ENCODE measurements at regions not wholly inside any gene's neighbourhood (a gene's known extent, or its start where the extent isn't known, plus 50 kb on each side); places are given as distances from the start of the nearest gene placed in this dataset.

DNA sequence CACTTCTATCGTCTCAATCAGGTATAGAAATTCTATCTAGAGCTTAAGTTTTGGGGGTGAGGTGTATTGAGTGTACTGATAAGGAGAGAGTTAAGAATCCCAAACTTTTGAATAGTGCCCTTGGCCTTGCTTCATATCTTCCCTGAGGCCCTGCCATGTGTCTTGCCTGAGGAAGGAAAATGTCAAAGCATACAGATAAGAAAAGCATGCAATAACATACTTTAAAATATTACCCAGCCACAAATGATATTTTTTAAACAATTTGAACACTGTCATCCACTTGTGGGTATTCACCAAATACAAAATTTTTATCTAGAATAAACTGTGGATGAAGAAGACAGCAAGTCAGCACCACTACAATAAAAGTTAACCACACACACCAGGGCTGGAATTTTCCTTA, 631.0 kb upstream of the ALCAM start:
- no peaks in the 10 kb centered on the region for H3K36me3 ChIP-seq (ENCODE audit: control insufficient read depth, insufficient read depth, low read length)
- no peaks in the 10 kb centered on the region for H3K9me3 ChIP-seq (ENCODE audit: control insufficient read depth, insufficient read depth, low read depth, low read length)
- no peak overlapping the region for H3K4me3 ChIP-seq (ENCODE audit: low read depth, low read length)

GRCh38 chr3:104738271-104738670, 628.4 kb upstream of the ALCAM start:
- Histone ChIP-seq H3K4me1 (ENCODE audit: control insufficient read depth, insufficient read depth, low read length) (no peaks in the 10 kb centered on the region), H3K4me3 (ENCODE audit: low read depth, low read length) (no peak overlapping the region), H3K36me3 (ENCODE audit: control insufficient read depth, insufficient read depth, low read length) (no peaks in the 10 kb centered on the region), H3K27me3 (ENCODE audit: control insufficient read depth, insufficient read depth, low read length) (no peaks in the 10 kb centered on the region), H3K9me3 (ENCODE audit: control insufficient read depth, insufficient read depth, low read depth, low read length) (no peaks in the 10 kb centered on the region), H3K9ac (ENCODE audit: low read length) (no peak overlapping the region), H3K27ac (ENCODE audit: low read depth, low read length) (no peak overlapping the region)

More for the DNA sequence above, 631.0 kb upstream of the ALCAM start:
- Histone ChIP-seq H3K9ac (ENCODE audit: low read length) (no peak overlapping the region), H3K4me1 (ENCODE audit: control insufficient read depth, insufficient read depth, low read length) (no peaks in the 10 kb centered on the region), H3K27me3 (ENCODE audit: control insufficient read depth, insufficient read depth, low read length) (no peaks in the 10 kb centered on the region), H3K27ac (ENCODE audit: low read depth, low read length) (no peak overlapping the region)

DNA sequence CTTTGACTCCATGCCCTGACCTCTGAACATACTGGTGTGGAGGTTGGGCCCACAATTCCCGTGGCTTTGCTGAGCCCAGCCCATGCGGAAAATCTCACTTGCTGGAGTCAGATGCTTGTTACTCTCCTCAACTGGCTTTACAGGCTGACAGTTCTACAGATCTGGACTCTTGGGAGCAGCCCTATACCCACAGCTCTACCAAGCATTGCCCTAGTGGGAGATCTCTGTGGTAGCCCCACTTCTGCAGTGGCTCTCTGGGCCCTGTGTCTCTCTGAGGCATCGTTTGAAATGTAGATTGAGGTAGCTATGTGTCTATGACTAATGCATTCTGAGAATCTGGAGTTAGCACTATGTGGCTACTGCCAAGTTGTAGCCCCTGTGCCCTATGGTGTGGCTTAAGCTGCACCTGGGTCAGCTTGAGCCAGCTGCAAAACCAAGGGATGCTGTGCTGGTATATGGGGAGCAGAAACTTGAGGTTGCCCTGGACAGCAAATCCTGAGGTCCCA, 625.8 kb upstream of the ALCAM start:
- Histone ChIP-seq H3K36me3 (ENCODE audit: control insufficient read depth, insufficient read depth, low read length) (no peaks in the 10 kb centered on the region), H3K4me3 (ENCODE audit: low read depth, low read length) (no peak overlapping the region), H3K4me1 (ENCODE audit: control insufficient read depth, insufficient read depth, low read length) (no peaks in the 10 kb centered on the region), H3K9ac (ENCODE audit: low read length) (no peak overlapping the region), H3K27me3 (ENCODE audit: control insufficient read depth, insufficient read depth, low read length) (no peaks in the 10 kb centered on the region), H3K27ac (ENCODE audit: low read depth, low read length) (no peak overlapping the region), H3K9me3 (ENCODE audit: control insufficient read depth, insufficient read depth, low read depth, low read length) (no peaks in the 10 kb centered on the region)

GRCh38 chr3:104742044-104742443, 624.7 kb upstream of the ALCAM start:
- Histone ChIP-seq H3K4me1 (ENCODE audit: control insufficient read depth, insufficient read depth, low read length) (no peaks in the 10 kb centered on the region), H3K9me3 (ENCODE audit: control insufficient read depth, insufficient read depth, low read depth, low read length) (no peaks in the 10 kb centered on the region), H3K4me3 (ENCODE audit: low read depth, low read length) (no peak overlapping the region), H3K36me3 (ENCODE audit: control insufficient read depth, insufficient read depth, low read length) (no peaks in the 10 kb centered on the region), H3K9ac (ENCODE audit: low read length) (no peak overlapping the region), H3K27me3 (ENCODE audit: control insufficient read depth, insufficient read depth, low read length) (no peaks in the 10 kb centered on the region), H3K27ac (ENCODE audit: low read depth, low read length) (no peak overlapping the region)

- no peaks in the 10 kb centered on the region for H3K9me3 ChIP-seq (ENCODE audit: control insufficient read depth, insufficient read depth, low read depth, low read length)
- no peaks in the 10 kb centered on the region for H3K36me3 ChIP-seq (ENCODE audit: control insufficient read depth, insufficient read depth, low read length)
- no peak overlapping the region for H3K4me3 ChIP-seq (ENCODE audit: low read depth, low read length)
- no peak overlapping the region for H3K9ac ChIP-seq (ENCODE audit: low read length)
- H3K27ac ChIP-seq (ENCODE audit: low read depth, low read length) = no peak overlapping the region
- no peaks in the 10 kb centered on the region for H3K27me3 ChIP-seq (ENCODE audit: control insufficient read depth, insufficient read depth, low read length)
- no peaks in the 10 kb centered on the region for H3K4me1 ChIP-seq (ENCODE audit: control insufficient read depth, insufficient read depth, low read length)
These were observed 621.4 kb upstream of the ALCAM start for GRCh38 chr3:104745313-104745712.

- Histone ChIP-seq H3K27ac (ENCODE audit: low read depth, low read length) (no peak overlapping the region), H3K4me3 (ENCODE audit: low read depth, low read length) (no peak overlapping the region), H3K27me3 (ENCODE audit: control insufficient read depth, insufficient read depth, low read length) (no peaks in the 10 kb centered on the region), H3K36me3 (ENCODE audit: control insufficient read depth, insufficient read depth, low read length) (no peaks in the 10 kb centered on the region), H3K9ac (ENCODE audit: low read length) (no peak overlapping the region), H3K4me1 (ENCODE audit: control insufficient read depth, insufficient read depth, low read length) (no peaks in the 10 kb centered on the region), H3K9me3 (ENCODE audit: control insufficient read depth, insufficient read depth, low read depth, low read length) (no peaks in the 10 kb centered on the region)
These were observed 620.7 kb upstream of the ALCAM start for GRCh38 chr3:104746056-104746455.

DNA sequence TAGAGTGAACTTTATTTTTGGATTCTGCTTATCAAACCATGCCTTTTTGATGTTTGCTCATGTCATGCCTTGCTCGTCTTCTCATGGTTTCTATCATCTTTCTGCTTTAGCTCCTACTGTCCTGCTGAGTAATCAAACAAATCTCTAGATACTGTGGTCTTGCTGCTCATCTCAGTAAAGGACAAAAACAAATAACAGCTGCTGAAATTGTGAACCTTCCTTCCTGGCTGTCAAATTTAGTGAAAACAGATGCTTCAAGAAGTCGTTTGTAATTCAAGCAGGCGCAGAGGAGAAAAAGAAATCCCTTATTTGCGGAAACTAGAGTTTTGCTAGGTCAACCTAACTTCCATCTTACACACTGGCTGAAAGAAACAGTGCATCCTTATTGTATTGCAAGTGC, 616.1 kb upstream of the ALCAM start:
- H3K4me3 ChIP-seq (ENCODE audit: low read depth, low read length) = no peak overlapping the region
- no peak overlapping the region for H3K9ac ChIP-seq (ENCODE audit: low read length)
- H3K4me1 ChIP-seq (ENCODE audit: control insufficient read depth, insufficient read depth, low read length) = no peaks in the 10 kb centered on the region
- no peak overlapping the region for H3K27ac ChIP-seq (ENCODE audit: low read depth, low read length)
- H3K36me3 ChIP-seq (ENCODE audit: control insufficient read depth, insufficient read depth, low read length) = no peaks in the 10 kb centered on the region
- H3K9me3 ChIP-seq (ENCODE audit: control insufficient read depth, insufficient read depth, low read depth, low read length) = no peaks in the 10 kb centered on the region
- no peaks in the 10 kb centered on the region for H3K27me3 ChIP-seq (ENCODE audit: control insufficient read depth, insufficient read depth, low read length)

GRCh38 chr3:104755791-104756190, 610.9 kb upstream of the ALCAM start:
- no peaks in the 10 kb centered on the region for H3K4me1 ChIP-seq (ENCODE audit: control insufficient read depth, insufficient read depth, low read length)
- H3K36me3 ChIP-seq (ENCODE audit: control insufficient read depth, insufficient read depth, low read length) = no peaks in the 10 kb centered on the region
- H3K9me3 ChIP-seq (ENCODE audit: control insufficient read depth, insufficient read depth, low read depth, low read length) = no peaks in the 10 kb centered on the region
- H3K27ac ChIP-seq (ENCODE audit: low read depth, low read length) = no peak overlapping the region
- H3K9ac ChIP-seq (ENCODE audit: low read length) = no peak overlapping the region
- no peaks in the 10 kb centered on the region for H3K27me3 ChIP-seq (ENCODE audit: control insufficient read depth, insufficient read depth, low read length)
- H3K4me3 ChIP-seq (ENCODE audit: low read depth, low read length) = no peak overlapping the region

DNA sequence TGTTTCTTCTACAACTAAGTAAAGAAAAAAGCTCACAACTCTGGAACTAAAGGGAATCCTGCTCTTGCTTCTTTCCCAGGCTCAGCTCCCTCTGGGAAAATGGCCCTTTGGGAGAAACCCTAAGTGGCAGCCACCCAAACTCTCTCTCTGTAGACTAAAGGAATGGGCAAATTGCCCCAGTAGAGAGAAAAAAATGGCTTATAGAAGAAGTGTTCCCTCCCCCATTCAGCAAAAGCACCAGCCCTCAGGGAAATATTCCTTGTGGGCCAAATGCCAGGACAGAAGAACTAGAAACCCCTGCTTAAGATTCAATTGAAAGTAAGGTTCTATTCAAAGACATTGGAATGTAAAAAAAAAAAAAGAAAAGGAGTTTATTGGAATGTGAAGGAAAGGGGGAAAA, 603.7 kb upstream of the ALCAM start:
- H3K27ac ChIP-seq (ENCODE audit: low read depth, low read length) = peak overlapping the region; percentile 33; the same call in 1 of the 2 replicates
- H3K9me3 ChIP-seq (ENCODE audit: control insufficient read depth, insufficient read depth, low read depth, low read length) = no peaks in the 10 kb centered on the region
- H3K36me3 ChIP-seq (ENCODE audit: control insufficient read depth, insufficient read depth, low read length) = no peaks in the 10 kb centered on the region
- no peak overlapping the region for H3K9ac ChIP-seq (ENCODE audit: low read length)
- H3K4me3 ChIP-seq (ENCODE audit: low read depth, low read length) = no peak overlapping the region
- no peaks in the 10 kb centered on the region for H3K4me1 ChIP-seq (ENCODE audit: control insufficient read depth, insufficient read depth, low read length)
- no peaks in the 10 kb centered on the region for H3K27me3 ChIP-seq (ENCODE audit: control insufficient read depth, insufficient read depth, low read length)

GRCh38 chr3:104764496-104764895, 602.2 kb upstream of the ALCAM start:
- no peaks in the 10 kb centered on the region for H3K36me3 ChIP-seq (ENCODE audit: control insufficient read depth, insufficient read depth, low read length)
- H3K4me3 ChIP-seq (ENCODE audit: low read depth, low read length) = no peak overlapping the region
- no peak overlapping the region for H3K27ac ChIP-seq (ENCODE audit: low read depth, low read length)
- no peak overlapping the region for H3K9ac ChIP-seq (ENCODE audit: low read length)
- H3K4me1 ChIP-seq (ENCODE audit: control insufficient read depth, insufficient read depth, low read length) = no peaks in the 10 kb centered on the region
- H3K27me3 ChIP-seq (ENCODE audit: control insufficient read depth, insufficient read depth, low read length) = no peaks in the 10 kb centered on the region
- H3K9me3 ChIP-seq (ENCODE audit: control insufficient read depth, insufficient read depth, low read depth, low read length) = no peaks in the 10 kb centered on the region

- Histone ChIP-seq H3K4me1 (ENCODE audit: control insufficient read depth, insufficient read depth, low read length) (no peaks in the 10 kb centered on the region), H3K27ac (ENCODE audit: low read depth, low read length) (no peak overlapping the region)
These were observed 597.8 kb upstream of the ALCAM start for GRCh38 chr3:104768886-104769285.

DNA sequence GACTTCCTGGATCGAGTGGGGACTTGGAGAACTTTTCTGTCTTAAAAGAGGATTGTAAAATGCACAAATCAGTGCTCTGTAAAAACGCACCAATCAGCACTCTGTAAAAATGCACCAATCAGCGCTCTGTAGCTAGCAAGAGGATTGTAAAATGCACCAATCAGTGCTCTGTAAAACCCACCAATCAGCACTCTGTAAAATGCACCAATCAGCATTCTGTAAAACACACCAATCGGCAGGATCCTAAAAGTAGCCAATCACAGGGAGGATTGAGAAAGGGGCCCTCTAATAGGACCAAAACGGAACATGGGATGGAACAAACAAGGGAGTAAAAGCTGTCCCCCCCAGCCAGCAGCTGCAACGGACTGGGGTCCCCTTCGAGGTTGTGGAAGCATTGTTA, 587.4 kb upstream of the ALCAM start:
- no peak overlapping the region for H3K27ac ChIP-seq (ENCODE audit: low read depth, low read length)
- H3K4me3 ChIP-seq (ENCODE audit: low read depth, low read length) = no peak overlapping the region
- H3K27me3 ChIP-seq (ENCODE audit: control insufficient read depth, insufficient read depth, low read length) = no peaks in the 10 kb centered on the region
- H3K9ac ChIP-seq (ENCODE audit: low read length) = no peak overlapping the region
- H3K4me1 ChIP-seq (ENCODE audit: control insufficient read depth, insufficient read depth, low read length) = no peaks in the 10 kb centered on the region
- no peaks in the 10 kb centered on the region for H3K36me3 ChIP-seq (ENCODE audit: control insufficient read depth, insufficient read depth, low read length)
- peaks cover 3% of the 10 kb centered on the region; the same call in 1 of the 2 replicates for H3K9me3 ChIP-seq (ENCODE audit: control insufficient read depth, insufficient read depth, low read depth, low read length)

More at GRCh38 chr3:104768886-104769285, 597.8 kb upstream of the ALCAM start:
- H3K9ac ChIP-seq (ENCODE audit: low read length) = no peak overlapping the region
- no peak overlapping the region for H3K4me3 ChIP-seq (ENCODE audit: low read depth, low read length)
- H3K27me3 ChIP-seq (ENCODE audit: control insufficient read depth, insufficient read depth, low read length) = no peaks in the 10 kb centered on the region
- H3K36me3 ChIP-seq (ENCODE audit: control insufficient read depth, insufficient read depth, low read length) = no peaks in the 10 kb centered on the region
- no peaks in the 10 kb centered on the region for H3K9me3 ChIP-seq (ENCODE audit: control insufficient read depth, insufficient read depth, low read depth, low read length)
